H1 (cell line): ENCODE measurements at regions not wholly inside any gene's neighbourhood (a gene's known extent, or its start where the extent isn't known, plus 50 kb on each side); places are given as distances from the start of the nearest gene placed in this dataset.

ENCODE experiments used
- CTCF ChIA-PET: fragments of 300-600 bp; sonication (Branson Sonifier 250); formaldehyde crosslinking; loops from one replicate; lab custom pipeline; 2021; ENCODE audit not compliant: partially characterized antibody; lab: Charles Lee
- POLR2A ChIA-PET: fragments of 300-600 bp; sonication (Branson Sonifier 250); formaldehyde crosslinking; loops from one replicate; lab custom pipeline; 2021; ENCODE audit warnings: inconsistent platforms; ENCODE audit not compliant: partially characterized antibody; lab: Charles Lee
- DNase-seq, 2 experiments: peaks; one replicate each; pipeline versions ENCODE4 v3.0.0 to v3.0.0-alpha.2; 2010 to 2022; ENCODE audit warnings: low spot score in 2 of 2, low read depth in 1 of 2, mixed read lengths in 1 of 2
- FAIRE-seq: peaks from 2 replicates; lab custom pipeline; 2011; peaks lifted over from hg19 to GRCh38; lab: Jason Lieb, UNC
- H2AFZ ChIP-seq: 2 replicates; pipeline ENCODE4 v1.8.1; 2012; ENCODE audit warnings: low read length, inconsistent platforms
- H2AK5ac ChIP-seq: 2 replicates; pipeline ENCODE4 v1.6.1; 2013; ENCODE audit warnings: low read depth, low read length
- H2BK120ac ChIP-seq: replicated peaks from 2 replicates; pipeline ENCODE3; 2013; ENCODE audit warnings: low read depth, low read length, inconsistent platforms
- H2BK12ac ChIP-seq: 2 replicates; pipeline ENCODE4 v1.6.1; 2013; ENCODE audit warnings: low read depth, low read length
- H2BK15ac ChIP-seq: 2 replicates; pipeline ENCODE4 v1.6.1; 2013; ENCODE audit warnings: low read length
- H2BK20ac ChIP-seq: 2 replicates; pipeline ENCODE4 v1.6.1; 2013; ENCODE audit warnings: low read length
- H2BK5ac ChIP-seq: 2 replicates; pipeline ENCODE4 v1.6.1; 2013; ENCODE audit warnings: low read depth, low read length
- H3K14ac ChIP-seq: 2 replicates; pipeline ENCODE4 v1.6.1; 2013; ENCODE audit warnings: inconsistent platforms; ENCODE audit not compliant: insufficient read length
- H3K18ac ChIP-seq: 2 replicates; pipeline ENCODE4 v1.6.1; 2013; ENCODE audit warnings: low read length; ENCODE audit errors: extremely low read depth
- H3K23ac ChIP-seq: 2 replicates; pipeline ENCODE4 v1.6.1; 2013; ENCODE audit warnings: inconsistent platforms; ENCODE audit not compliant: insufficient read length
- H3K23me2 ChIP-seq: 2 replicates; pipeline ENCODE4 v1.6.1; 2013; ENCODE audit warnings: low read depth, low read length
- H3K27ac ChIP-seq: 2 replicates; pipeline ENCODE4 v1.6.1; 2011; ENCODE audit warnings: low read depth, low read length, inconsistent platforms
- H3K27me3 ChIP-seq, 4 experiments: replicated peaks in 1 of 4; 1 replicate in 1 of 4; 2 replicates in 3 of 4; pipeline versions ENCODE4 v1.6.1 to v1.8.1; 2011 to 2013; ENCODE audit warnings: low read length in 3 of 4, mild to moderate bottlenecking in 3 of 4, inconsistent platforms in 2 of 4, mixed read lengths in 2 of 4, moderate library complexity in 1 of 4; ENCODE audit not compliant: control insufficient read depth in 3 of 4, insufficient read depth in 3 of 4; ENCODE audit errors: extremely low read depth in 1 of 4
- H3K36me3 ChIP-seq, 4 experiments: 2 replicates each; pipeline versions ENCODE4 v1.6.1 to v1.8.1; 2011 to 2013; ENCODE audit warnings: mild to moderate bottlenecking in 4 of 4, low read length in 3 of 4, moderate library complexity in 2 of 4, control low read depth in 1 of 4, inconsistent platforms in 1 of 4; ENCODE audit not compliant: insufficient read depth in 4 of 4, control insufficient read depth in 2 of 4
- H3K4ac ChIP-seq: replicated peaks from 2 replicates; pipeline ENCODE3; 2013; ENCODE audit warnings: low read length, low read depth, mixed read lengths, inconsistent platforms; ENCODE audit not compliant: insufficient read length
- H3K4me1 ChIP-seq, 4 experiments: replicated peaks in 1 of 4; 1 replicate in 1 of 4; 2 replicates in 3 of 4; pipeline versions ENCODE4 v1.6.1 to v1.8.1; 2011 to 2013; ENCODE audit warnings: low read length in 3 of 4, inconsistent platforms in 2 of 4, mixed read lengths in 1 of 4; ENCODE audit not compliant: insufficient read depth in 4 of 4, control insufficient read depth in 3 of 4
- H3K4me2 ChIP-seq, 2 experiments: 2 replicates each; pipeline versions ENCODE4 v1.6.1 to v1.8.1; 2011 to 2013; ENCODE audit warnings: low read depth in 2 of 2, low read length in 2 of 2, control low read depth in 1 of 2, inconsistent platforms in 1 of 2, mild to moderate bottlenecking in 1 of 2; ENCODE audit not compliant: insufficient read depth in 1 of 2
- H3K4me3 ChIP-seq, 4 experiments: fragments of 200-600, 300-600 bp in 1 of 4; sonication (generic), shearing (Covaris generic), sonication (Bioruptor Twin) in 1 of 4; 2 replicates each; pipeline versions ENCODE4 v1.5.1 to v1.8.1; 2011 to 2016; ENCODE audit warnings: low read length in 4 of 4, low read depth in 3 of 4, control low read depth in 2 of 4, inconsistent platforms in 2 of 4, mild to moderate bottlenecking in 2 of 4, mixed read lengths in 1 of 4, moderate library complexity in 1 of 4; ENCODE audit not compliant: insufficient read depth in 2 of 4; ENCODE audit errors: extremely low read depth in 1 of 4
- H3K56ac ChIP-seq: replicated peaks from 2 replicates; pipeline ENCODE3; 2013; ENCODE audit warnings: low read depth, mild to moderate bottlenecking, mixed read lengths, low read length, inconsistent platforms; ENCODE audit not compliant: insufficient read length
- H3K79me1 ChIP-seq: 2 replicates; pipeline ENCODE4 v1.6.1; 2013; ENCODE audit warnings: low read depth, low read length, control low read depth
- H3K79me2 ChIP-seq, 2 experiments: 2 replicates each; pipeline versions ENCODE4 v1.6.1 to v1.8.1; 2012 to 2013; ENCODE audit warnings: low read length in 2 of 2, mild to moderate bottlenecking in 2 of 2, inconsistent platforms in 1 of 2; ENCODE audit not compliant: insufficient read depth in 2 of 2, control insufficient read depth in 1 of 2
- H3K9ac ChIP-seq, 4 experiments: replicated peaks in 1 of 4; 1 replicate in 1 of 4; 2 replicates in 3 of 4; pipeline versions ENCODE4 v1.6.1 to v1.8.1; 2011 to 2013; ENCODE audit warnings: low read depth in 3 of 4, low read length in 3 of 4, control low read depth in 2 of 4, mild to moderate bottlenecking in 2 of 4, moderate library complexity in 2 of 4, inconsistent platforms in 1 of 4; ENCODE audit errors: extremely low read depth in 1 of 4
- H3K9me3 ChIP-seq, 2 experiments: 2 replicates each; pipeline versions ENCODE4 v1.6.1 to v1.8.1; 2012 to 2013; ENCODE audit warnings: mild to moderate bottlenecking in 2 of 2, moderate library complexity in 2 of 2, control low read depth in 1 of 2, inconsistent platforms in 1 of 2, low read depth in 1 of 2, low read length in 1 of 2, mixed read lengths in 1 of 2; ENCODE audit not compliant: insufficient read depth in 2 of 2
- H4K20me1 ChIP-seq, 2 experiments: replicated peaks in 1 of 2; 2 replicates each; pipeline versions ENCODE3 to v1.8.1; 2011 to 2013; ENCODE audit warnings: inconsistent platforms in 2 of 2, low read length in 2 of 2, mild to moderate bottlenecking in 1 of 2; ENCODE audit not compliant: insufficient read depth in 2 of 2, control insufficient read depth in 1 of 2
- H4K5ac ChIP-seq: 2 replicates; pipeline ENCODE4 v1.6.1; 2013; ENCODE audit warnings: low read length, low read depth, mixed read lengths, inconsistent platforms; ENCODE audit not compliant: insufficient read length
- H4K8ac ChIP-seq: 2 replicates; pipeline ENCODE4 v1.8.0; 2013; ENCODE audit warnings: mild to moderate bottlenecking, moderate library complexity, low read length, inconsistent platforms; ENCODE audit not compliant: insufficient read depth; ENCODE audit errors: extremely low read depth
- H4K91ac ChIP-seq: replicated peaks from 2 replicates; pipeline ENCODE3; 2013; ENCODE audit warnings: low read length, mixed read lengths, inconsistent platforms; ENCODE audit not compliant: insufficient read length
- ATF2 ChIP-seq: IDR thresholded peaks from 2 replicates; pipeline ENCODE4 v1.6.1; 2012; ENCODE audit warnings: low read length, inconsistent platforms
- CTBP2 ChIP-seq: IDR thresholded peaks from 2 replicates; pipeline ENCODE4 v1.7.0; 2011; ENCODE audit warnings: borderline replicate concordance, mild to moderate bottlenecking, moderate library complexity, mixed read lengths, low read length; ENCODE audit not compliant: insufficient read depth, insufficient read length
- EGR1 ChIP-seq: IDR thresholded peaks from 2 replicates; pipeline ENCODE4 v1.6.1; 2011; ENCODE audit warnings: low read depth, low read length, borderline replicate concordance
- EZH2 ChIP-seq: fragments of 200-600 bp; sonication (generic); IDR thresholded peaks from 2 replicates; pipeline ENCODE4 v1.7.1; 2012; ENCODE audit warnings: low read depth, mild to moderate bottlenecking, moderate library complexity, low read length, inconsistent platforms; ENCODE audit not compliant: severe bottlenecking
- HDAC2 ChIP-seq, 2 experiments: fragments of 300-600 bp in 1 of 2; sonication (generic) in 1 of 2; IDR thresholded peaks; 2 replicates each; pipeline ENCODE4 v1.6.1; 2011 to 2012; ENCODE audit warnings: low read depth in 2 of 2, low read length in 2 of 2, mild to moderate bottlenecking in 2 of 2, moderate library complexity in 2 of 2, borderline replicate concordance in 1 of 2, inconsistent platforms in 1 of 2
- HDAC6 ChIP-seq: IDR thresholded peaks from one replicate; pipeline ENCODE4 v1.7.1; 2012; ENCODE audit warnings: low read depth, mild to moderate bottlenecking, inconsistent platforms, low read length, moderate library complexity
- JUND ChIP-seq: IDR thresholded peaks from 2 replicates; pipeline ENCODE4 v1.6.1; 2011; ENCODE audit warnings: mild to moderate bottlenecking, improper control_type of control experiment, low read length
- POLR2AphosphoS5 ChIP-seq: IDR thresholded peaks from 2 replicates; pipeline ENCODE4 v1.6.1; 2011; ENCODE audit warnings: low read depth, low read length
- RBBP5 ChIP-seq: IDR thresholded peaks from 2 replicates; pipeline ENCODE4 v1.7.1; 2012; ENCODE audit warnings: low read depth, mild to moderate bottlenecking, inconsistent platforms, low read length, moderate library complexity, borderline replicate concordance
- SIRT6 ChIP-seq: IDR thresholded peaks from one replicate; pipeline ENCODE4 v1.7.1; 2012; ENCODE audit warnings: low read length, inconsistent platforms
- TF ChIP-seq, protein P1 (sequence below), 3 experiments: IDR thresholded peaks; 1 replicate in 2 of 3; 2 replicates in 1 of 3; pipeline versions ENCODE4 v1.5.1 to v1.6.1; 2011; ENCODE audit warnings: low read length in 3 of 3, mild to moderate bottlenecking in 3 of 3, inconsistent platforms in 2 of 3, low read depth in 1 of 3, moderate library complexity in 1 of 3; ENCODE audit not compliant: insufficient read depth in 1 of 3; ENCODE audit errors: control extremely low read depth in 1 of 3

- no peak overlapping the region for H2BK120ac ChIP-seq
- no peak overlapping the region for H2AFZ ChIP-seq
- CTCF ChIA-PET: interaction anchor here (1.2 to 4.8 kb wide), 4 partner anchors 8 to 35 kb away, joined by 3 to 18 read pairs (median 4); no protein-coding TSS in a partner anchor
- TF ChIP-seq, protein P1, sequence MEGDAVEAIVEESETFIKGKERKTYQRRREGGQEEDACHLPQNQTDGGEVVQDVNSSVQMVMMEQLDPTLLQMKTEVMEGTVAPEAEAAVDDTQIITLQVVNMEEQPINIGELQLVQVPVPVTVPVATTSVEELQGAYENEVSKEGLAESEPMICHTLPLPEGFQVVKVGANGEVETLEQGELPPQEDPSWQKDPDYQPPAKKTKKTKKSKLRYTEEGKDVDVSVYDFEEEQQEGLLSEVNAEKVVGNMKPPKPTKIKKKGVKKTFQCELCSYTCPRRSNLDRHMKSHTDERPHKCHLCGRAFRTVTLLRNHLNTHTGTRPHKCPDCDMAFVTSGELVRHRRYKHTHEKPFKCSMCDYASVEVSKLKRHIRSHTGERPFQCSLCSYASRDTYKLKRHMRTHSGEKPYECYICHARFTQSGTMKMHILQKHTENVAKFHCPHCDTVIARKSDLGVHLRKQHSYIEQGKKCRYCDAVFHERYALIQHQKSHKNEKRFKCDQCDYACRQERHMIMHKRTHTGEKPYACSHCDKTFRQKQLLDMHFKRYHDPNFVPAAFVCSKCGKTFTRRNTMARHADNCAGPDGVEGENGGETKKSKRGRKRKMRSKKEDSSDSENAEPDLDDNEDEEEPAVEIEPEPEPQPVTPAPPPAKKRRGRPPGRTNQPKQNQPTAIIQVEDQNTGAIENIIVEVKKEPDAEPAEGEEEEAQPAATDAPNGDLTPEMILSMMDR (IDR thresholded peaks at IDR 0.05; ENCODE audit: control extremely low read depth in 1 of 3, insufficient read depth in 1 of 3, low read depth in 1 of 3, low read length in 3 of 3): no peak
- no peak for TF ChIP-seq EGR1
- TF ChIP-seq RBBP5: no peak
- no peak for TF ChIP-seq ATF2
- TF ChIP-seq CTBP2: no peak
- TF ChIP-seq EZH2: no peak
- TF ChIP-seq SIRT6: no peak
- TF ChIP-seq POLR2AphosphoS5: no peak
- no peak for TF ChIP-seq HDAC2 (IDR thresholded peaks at IDR 0.05; ENCODE audit: borderline replicate concordance in 1 of 2, low read depth in 2 of 2, low read length in 2 of 2)
- no peak for TF ChIP-seq JUND
- no peak for TF ChIP-seq HDAC6
Measured at GRCh38 chr20:24185791-24186190, 197.2 kb upstream of the GGTLC1 start.

More at GRCh38 chr20:24185791-24186190, 197.2 kb upstream of the GGTLC1 start:
- no peaks in the 10 kb centered on the region for H3K23me2 ChIP-seq
- no peaks in the 10 kb centered on the region for H3K36me3 ChIP-seq
- H3K9ac ChIP-seq: no peak overlapping the region
- POLR2A ChIA-PET: no interaction called here
- H3K18ac ChIP-seq: no peak overlapping the region
- no peak overlapping the region for H3K4me3 ChIP-seq
- no peaks in the 10 kb centered on the region; a peak in 2 of 7 replicates for H3K4me1 ChIP-seq
- H4K8ac ChIP-seq: no peak overlapping the region
- no peak overlapping the region for H3K4ac ChIP-seq
- H2BK15ac ChIP-seq: no peak overlapping the region
- no peak overlapping the region for H3K14ac ChIP-seq
- H2BK5ac ChIP-seq: no peak overlapping the region
- no peaks in the 10 kb centered on the region for H3K79me2 ChIP-seq
- no peak overlapping the region for H3K27ac ChIP-seq
- no peak for FAIRE-seq
- H3K23ac ChIP-seq: no peak overlapping the region
- H4K20me1 ChIP-seq: no peaks in the 10 kb centered on the region
- no peak overlapping the region for H3K56ac ChIP-seq
- H4K91ac ChIP-seq: no peak overlapping the region
- H3K79me1 ChIP-seq: no peaks in the 10 kb centered on the region
- peaks cover 0 to 6% of the 10 kb centered on the region in 2 experiments; a peak in 1 of 4 replicates for H3K9me3 ChIP-seq
- no peaks in the 10 kb centered on the region for H3K27me3 ChIP-seq
- 0 out of 4 replicates have a peak overlapping the region, but pooled peaks of 1 of the 2 experiments have one; percentile 20 for H3K4me2 ChIP-seq
- no peak overlapping the region for H4K5ac ChIP-seq
- no peak overlapping the region for H2BK12ac ChIP-seq
- no peak overlapping the region for H2BK20ac ChIP-seq
- no peak overlapping the region for H2AK5ac ChIP-seq
- DNase-seq: no peak
